Suprapubic skin (tissue), 4 donors: ENCODE measurements at regions not wholly inside any gene's neighbourhood (a gene's known extent, or its start where the extent isn't known, plus 50 kb on each side); places are given as distances from the start of the nearest gene placed in this dataset.

Experiments
- DNase-seq, 2 donors: peaks; one replicate each; pipeline ENCODE4 v3.0.0-alpha.2; 2019; ENCODE audit warnings: low spot score in 2 of 2
- H3K27ac ChIP-seq: fragments of 200-600 bp; sonication (generic); one replicate; pipeline ENCODE4 v1.5.1; 2019
- H3K27me3 ChIP-seq: fragments of 200-600 bp; sonication (generic); one replicate; pipeline ENCODE4 v1.5.1; 2019
- H3K36me3 ChIP-seq: fragments of 200-600 bp; sonication (generic); one replicate; pipeline ENCODE4 v1.5.1; 2019
- H3K4me1 ChIP-seq: fragments of 200-600 bp; sonication (generic); one replicate; pipeline ENCODE4 v1.5.1; 2019
- H3K4me3 ChIP-seq: fragments of 200-600 bp; sonication (generic); one replicate; pipeline ENCODE4 v1.5.1; 2019; ENCODE audit warnings: mild to moderate bottlenecking
- H3K9me3 ChIP-seq: fragments of 200-600 bp; sonication (generic); one replicate; pipeline ENCODE4 v1.5.1; 2019
- EP300 ChIP-seq: sonication (generic); formaldehyde crosslinking; IDR thresholded peaks from one replicate; pipeline ENCODE4 v1.6.1; 2017; ENCODE audit warnings: antibody characterized with exemption
- POLR2A ChIP-seq, 2 donors: fragments of 450-650 bp; IDR thresholded peaks; one replicate each; pipeline ENCODE4 v1.6.1; 2017; ENCODE audit warnings: antibody characterized with exemption in 2 of 2, mild to moderate bottlenecking in 2 of 2, moderate library complexity in 2 of 2
- POLR2AphosphoS5 ChIP-seq, 3 donors: sonication (generic); formaldehyde crosslinking; IDR thresholded peaks; one replicate each; pipeline ENCODE4 v1.6.1; 2017; ENCODE audit warnings: antibody characterized with exemption in 3 of 3
- WGBS: methylation state at CpG from one replicate; pipeline ENCODE4 v1.1.5; 2018; 5-methylcytosine and 5-hydroxymethylcytosine counted together
- TF ChIP-seq, protein P1 (sequence below), 2 donors: fragments of 200-600 bp in 1 of 2; fragments of 450-650 bp in 1 of 2; sonication (generic) in 1 of 2; IDR thresholded peaks; one replicate each; pipeline ENCODE4 v1.5.1; 2016 to 2019; ENCODE audit warnings: antibody characterized with exemption in 2 of 2, mild to moderate bottlenecking in 1 of 2, moderate library complexity in 1 of 2

DNA sequence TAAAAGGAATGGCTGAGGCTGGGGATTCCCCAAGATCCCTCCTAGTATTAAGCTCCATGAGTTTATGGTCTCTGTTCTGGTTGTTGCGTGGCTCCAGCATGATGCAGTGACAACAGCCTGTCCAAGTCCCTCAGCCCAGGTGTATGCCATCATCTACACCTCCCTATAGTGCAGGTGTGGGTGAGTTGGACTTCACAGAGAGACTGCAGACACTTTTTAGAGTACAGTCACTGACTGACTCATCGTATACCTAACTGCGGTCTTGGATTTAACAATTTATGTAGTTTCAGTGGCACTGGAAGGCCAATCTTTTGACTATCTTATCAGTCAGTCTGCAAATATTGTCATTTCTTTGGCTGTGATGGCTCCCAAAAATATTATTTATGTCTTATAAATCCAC is 415.0 kb downstream of the TMX3 start:
- Histone ChIP-seq H3K4me3 (no peak overlapping the region), H3K9me3 (peaks cover 5% of the 10 kb centered on the region), H3K27ac (no peak overlapping the region), H3K4me1 (no peaks in the 10 kb centered on the region), H3K27me3 (no peaks in the 10 kb centered on the region), H3K36me3 (no peaks in the 10 kb centered on the region)
- WGBS: 82% methylated on average over 3 of the region's 3 CpGs
- TF ChIP-seq EP300 (no peak), POLR2AphosphoS5 (IDR thresholded peaks at IDR 0.05) (no peak), POLR2A (IDR thresholded peaks at IDR 0.05) (no peak)
- TF ChIP-seq, protein P1, sequence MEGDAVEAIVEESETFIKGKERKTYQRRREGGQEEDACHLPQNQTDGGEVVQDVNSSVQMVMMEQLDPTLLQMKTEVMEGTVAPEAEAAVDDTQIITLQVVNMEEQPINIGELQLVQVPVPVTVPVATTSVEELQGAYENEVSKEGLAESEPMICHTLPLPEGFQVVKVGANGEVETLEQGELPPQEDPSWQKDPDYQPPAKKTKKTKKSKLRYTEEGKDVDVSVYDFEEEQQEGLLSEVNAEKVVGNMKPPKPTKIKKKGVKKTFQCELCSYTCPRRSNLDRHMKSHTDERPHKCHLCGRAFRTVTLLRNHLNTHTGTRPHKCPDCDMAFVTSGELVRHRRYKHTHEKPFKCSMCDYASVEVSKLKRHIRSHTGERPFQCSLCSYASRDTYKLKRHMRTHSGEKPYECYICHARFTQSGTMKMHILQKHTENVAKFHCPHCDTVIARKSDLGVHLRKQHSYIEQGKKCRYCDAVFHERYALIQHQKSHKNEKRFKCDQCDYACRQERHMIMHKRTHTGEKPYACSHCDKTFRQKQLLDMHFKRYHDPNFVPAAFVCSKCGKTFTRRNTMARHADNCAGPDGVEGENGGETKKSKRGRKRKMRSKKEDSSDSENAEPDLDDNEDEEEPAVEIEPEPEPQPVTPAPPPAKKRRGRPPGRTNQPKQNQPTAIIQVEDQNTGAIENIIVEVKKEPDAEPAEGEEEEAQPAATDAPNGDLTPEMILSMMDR (IDR thresholded peaks at IDR 0.05): no peak
- DNase-seq: no peak

DNA sequence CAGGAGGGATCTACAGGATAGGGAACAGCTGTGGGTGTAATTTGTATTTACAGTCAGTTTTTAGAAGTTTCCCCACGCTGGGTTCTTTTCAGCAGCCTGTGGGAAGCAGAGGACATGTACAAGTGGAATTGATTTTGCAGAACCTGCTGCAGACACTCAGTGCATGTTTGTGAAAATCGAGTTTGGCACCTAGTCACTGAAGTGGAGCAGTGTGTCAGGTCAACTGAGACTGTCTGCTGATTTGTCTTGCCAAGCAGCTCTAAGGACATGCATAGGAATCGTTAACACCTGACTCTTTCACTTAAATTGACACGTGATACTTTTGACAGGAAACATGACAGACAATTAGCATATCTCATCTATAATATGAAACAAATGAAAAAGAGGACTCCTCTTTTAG is 416.6 kb downstream of the TMX3 start:
- no peaks in the 10 kb centered on the region for H3K36me3 ChIP-seq
- no peak overlapping the region for H3K4me3 ChIP-seq
- H3K4me1 ChIP-seq: no peaks in the 10 kb centered on the region
- WGBS: 41% methylated on average over 4 of the region's 4 CpGs
- no peaks in the 10 kb centered on the region for H3K27me3 ChIP-seq
- no peak overlapping the region for H3K27ac ChIP-seq
- DNase-seq: no peak
- TF ChIP-seq POLR2A (IDR thresholded peaks at IDR 0.05) (no peak), EP300 (no peak), POLR2AphosphoS5 (IDR thresholded peaks at IDR 0.05) (no peak)
- TF ChIP-seq, protein P1 (IDR thresholded peaks at IDR 0.05): no peak
- H3K9me3 ChIP-seq: peaks cover 5% of the 10 kb centered on the region

GRCh38 chr18:68288408-68288807 is 426.5 kb downstream of the TMX3 start:
- no peak for DNase-seq
- Histone ChIP-seq H3K36me3 (no peaks in the 10 kb centered on the region), H3K27ac (no peak overlapping the region), H3K4me1 (no peaks in the 10 kb centered on the region), H3K9me3 (no peaks in the 10 kb centered on the region), H3K4me3 (no peak overlapping the region), H3K27me3 (no peaks in the 10 kb centered on the region)
- TF ChIP-seq POLR2AphosphoS5 (IDR thresholded peaks at IDR 0.05) (no peak), POLR2A (IDR thresholded peaks at IDR 0.05) (no peak)
- TF ChIP-seq, protein P1 (IDR thresholded peaks at IDR 0.05): no peak
- 76% methylated on average over 4 of the region's 4 CpGs for WGBS

DNA sequence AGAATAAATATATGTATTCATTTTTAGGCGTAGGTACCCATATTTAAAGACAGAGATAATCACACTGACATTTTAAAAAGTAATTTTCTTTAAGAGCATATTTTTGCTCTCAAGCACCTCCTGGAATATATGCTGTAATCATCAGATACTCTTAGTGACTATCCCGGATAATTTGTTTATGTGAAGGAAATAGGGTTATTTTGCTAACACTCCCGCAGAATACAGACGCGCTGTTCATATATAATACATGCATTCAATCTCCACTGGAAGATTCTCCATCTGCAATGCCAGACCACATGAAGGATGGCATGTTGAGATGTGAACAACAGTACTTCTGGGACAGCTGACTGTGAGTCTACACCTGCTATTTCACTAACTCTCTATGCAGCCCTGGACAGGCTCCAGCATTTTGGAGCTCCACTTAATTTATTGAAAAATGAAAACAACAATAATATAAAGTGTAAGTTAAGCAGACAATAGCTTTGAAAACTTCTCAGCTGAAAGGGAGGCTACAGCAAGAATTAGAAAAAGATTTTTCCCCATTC is 430.6 kb downstream of the TMX3 start:
- H3K4me3 ChIP-seq: no peak overlapping the region
- 90% methylated on average over 5 of the region's 5 CpGs for WGBS
- no peak for TF ChIP-seq EP300
- TF ChIP-seq, protein P1 (IDR thresholded peaks at IDR 0.05): no peak
- no peak for TF ChIP-seq POLR2AphosphoS5 (IDR thresholded peaks at IDR 0.05)
- TF ChIP-seq POLR2A (IDR thresholded peaks at IDR 0.05): no peak
- H3K27ac ChIP-seq: no peak overlapping the region
- no peaks in the 10 kb centered on the region for H3K9me3 ChIP-seq
- DNase-seq: no peak
- no peaks in the 10 kb centered on the region for H3K36me3 ChIP-seq
- no peaks in the 10 kb centered on the region for H3K4me1 ChIP-seq
- H3K27me3 ChIP-seq: no peaks in the 10 kb centered on the region

DNA sequence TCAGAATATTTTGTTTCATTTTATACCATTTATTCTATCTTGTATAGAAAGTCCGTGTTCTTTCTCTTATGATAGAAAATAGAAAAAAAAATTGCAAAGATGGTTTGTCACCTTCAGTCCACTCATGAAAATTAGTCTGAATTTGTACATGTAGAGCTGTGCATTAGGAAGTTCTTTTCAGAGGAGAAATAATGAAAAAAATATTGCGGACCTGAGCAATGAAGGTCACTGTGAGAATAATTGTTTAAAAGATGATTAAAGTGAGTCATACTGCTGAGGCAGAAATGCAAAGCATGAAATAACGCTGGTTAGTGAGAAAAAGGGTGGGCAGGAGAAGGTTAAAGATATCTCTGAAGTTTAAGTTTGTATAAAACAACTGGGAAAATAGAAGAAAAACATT is 431.1 kb downstream of the TMX3 start:
- Histone ChIP-seq H3K4me1 (no peaks in the 10 kb centered on the region), H3K36me3 (no peaks in the 10 kb centered on the region), H3K4me3 (no peak overlapping the region), H3K27me3 (no peaks in the 10 kb centered on the region), H3K27ac (no peak overlapping the region), H3K9me3 (no peaks in the 10 kb centered on the region)
- WGBS: 56% methylated on average over 3 of the region's 3 CpGs
- no peak for DNase-seq
- TF ChIP-seq POLR2A (IDR thresholded peaks at IDR 0.05): no peak
- TF ChIP-seq EP300: no peak
- no peak for TF ChIP-seq POLR2AphosphoS5 (IDR thresholded peaks at IDR 0.05)
- TF ChIP-seq, protein P1 (IDR thresholded peaks at IDR 0.05): no peak
